Astrocyte (in vitro differentiated cells and primary cell): ENCODE measurements at regions not wholly inside any gene's neighbourhood (a gene's known extent, or its start where the extent isn't known, plus 50 kb on each side); places are given as distances from the start of the nearest gene placed in this dataset.

ENCODE experiments used
- CTCF ChIP-seq: IDR thresholded peaks from 2 replicates; pipeline ENCODE4 v1.5.1; 2011; ENCODE audit warnings: low read depth, mild to moderate bottlenecking, inconsistent platforms, low read length, moderate library complexity; ENCODE audit not compliant: insufficient read depth
- EZH2 ChIP-seq: IDR thresholded peaks from 2 replicates; pipeline ENCODE4 v1.6.1; 2012; ENCODE audit warnings: mild to moderate bottlenecking, low read length, inconsistent platforms; ENCODE audit not compliant: insufficient read depth

GRCh38 chr20:63060057-63060991 lies 53.6 kb upstream of the BHLHE23 start:
- TF ChIP-seq CTCF (no peak), EZH2 (no peak)
